GM12878 (cell line): ENCODE measurements at regions not wholly inside any gene's neighbourhood (a gene's known extent, or its start where the extent isn't known, plus 50 kb on each side); places are given as distances from the start of the nearest gene placed in this dataset.

Experiments
- ATAC-seq: fragments of 200-7000 bp; cut with Tn5 transposase; 3 replicates; pipeline ENCODE4 v1.9.1; 2020; ENCODE audit warnings: mild to moderate bottlenecking, moderate library complexity
- BruUV-seq: library from RNA; stranded (reverse); fragments of 400-500 nt; replicated peaks from 2 replicates; lab custom pipeline; 2021; lab: Mats Ljungman, UMichigan
- CTCF ChIA-PET: fragments of 300-600 bp; sonication (Branson Sonifier 250); formaldehyde crosslinking; extraction: SDS; loops from one replicate; lab custom pipeline; 2021; ENCODE audit warnings: inconsistent platforms; lab: Yijun Ruan, JAX
- POLR2A ChIA-PET: fragments of 350-600 bp; formaldehyde crosslinking; extraction: SDS; loops from one replicate; lab custom pipeline; 2021; ENCODE audit warnings: inconsistent platforms; lab: Charles Lee
- RAD21 ChIA-PET: fragments of 300-600 bp; sonication (Branson Sonifier 250); formaldehyde crosslinking; loops from one replicate; lab custom pipeline; 2023; ENCODE audit warnings: antibody characterized with exemption; ENCODE audit not compliant: unreplicated experiment; lab: Charles Lee
- SMC1A ChIA-PET: fragments of 300-600 bp; sonication (Branson Sonifier 250); formaldehyde crosslinking; loops from one replicate; lab custom pipeline; 2023; ENCODE audit not compliant: unreplicated experiment, uncharacterized antibody; lab: Charles Lee
- DNase-seq: peaks from one replicate; pipeline ENCODE4 v3.0.0-alpha.2; 2011; ENCODE audit warnings: low read depth, low spot score
- FAIRE-seq: peaks from 3 replicates; lab custom pipeline; 2011; peaks lifted over from hg19 to GRCh38; lab: Jason Lieb, UNC
- H2AFZ ChIP-seq: 2 replicates; pipeline ENCODE4 v1.6.0; 2011; ENCODE audit warnings: low read depth, low read length, control low read depth; ENCODE audit not compliant: control insufficient read depth
- H3K27ac ChIP-seq: 2 replicates; pipeline ENCODE4 v1.5.1; 2011; ENCODE audit warnings: control low read depth; ENCODE audit not compliant: control insufficient read depth, insufficient read depth
- H3K27me3 ChIP-seq, 2 experiments: replicated peaks in 1 of 2; 2 replicates each; pipeline versions ENCODE4 v1.6.0 to v1.6.1; 2011; ENCODE audit warnings: low read length in 1 of 2; ENCODE audit not compliant: control insufficient read depth in 2 of 2, insufficient read depth in 2 of 2
- H3K36me3 ChIP-seq, 2 experiments: 2 replicates each; pipeline ENCODE4 v1.5.1; 2011; ENCODE audit warnings: low read length in 1 of 2; ENCODE audit not compliant: control insufficient read depth in 2 of 2, insufficient read depth in 2 of 2
- H3K4me1 ChIP-seq: 2 replicates; pipeline ENCODE4 v1.6.1; 2011; ENCODE audit warnings: mild to moderate bottlenecking, low read length, moderate library complexity, mixed read lengths; ENCODE audit not compliant: control insufficient read depth, insufficient read depth
- H3K4me2 ChIP-seq: 2 replicates; pipeline ENCODE4 v1.6.0; 2011; ENCODE audit warnings: control low read depth; ENCODE audit not compliant: control insufficient read depth, insufficient read depth
- H3K4me3 ChIP-seq: fragments of 200-600 bp; sonication (generic); 2 replicates; pipeline ENCODE4 v1.5.1; 2016
- H3K79me2 ChIP-seq: 2 replicates; pipeline ENCODE4 v1.6.0; 2011; ENCODE audit warnings: low read length; ENCODE audit not compliant: control insufficient read depth, insufficient read depth
- H3K9ac ChIP-seq: 2 replicates; pipeline ENCODE4 v1.8.0; 2011; ENCODE audit warnings: low read length, control low read depth, mixed read lengths; ENCODE audit not compliant: control insufficient read depth, insufficient read depth
- H3K9me3 ChIP-seq: replicated peaks from 3 replicates; pipeline ENCODE4 v1.5.1; 2011; ENCODE audit warnings: mild to moderate bottlenecking, low read length; ENCODE audit not compliant: control insufficient read depth, insufficient read depth
- H4K20me1 ChIP-seq: 2 replicates; pipeline ENCODE4 v1.6.0; 2011; ENCODE audit not compliant: control insufficient read depth, insufficient read depth
- ASH2L ChIP-seq: fragments of 300-600, 200-600 bp; sonication (generic); IDR thresholded peaks from 2 replicates; pipeline ENCODE4 v1.6.1; 2017; ENCODE audit warnings: low read depth, mild to moderate bottlenecking, borderline replicate concordance
- RAD51 ChIP-seq: fragments of 450-650 bp; IDR thresholded peaks from 2 replicates; pipeline ENCODE4 v1.6.1; 2016; ENCODE audit warnings: moderate library complexity, mild to moderate bottlenecking, inconsistent platforms
- SIN3A ChIP-seq: IDR thresholded peaks from 2 replicates; pipeline ENCODE4 v1.6.1; 2012; ENCODE audit warnings: low read depth, low read length, improper control_type of control experiment
- STAT1 ChIP-seq: fragments of 450-650 bp; conservative IDR thresholded peaks from 2 replicates; pipeline ENCODE4 v1.6.1; 2014; ENCODE audit warnings: antibody characterized with exemption, mild to moderate bottlenecking
- WGBS: methylation state at CpG from one replicate; pipeline ENCODE4 v1.1.6; 2016; ENCODE audit warnings: low lambda C conversion rate; ENCODE audit not compliant: insufficient replicate concordance, insufficient coverage; ENCODE audit errors: missing lambda C conversion rate; 5-methylcytosine and 5-hydroxymethylcytosine counted together
- in situ Hi-C: fragments of 300-500 bp; cut with MboI; formaldehyde crosslinking; loops from 9 replicates; pipeline ENCODE4 v1.14.3; 2018; ENCODE audit warnings: mixed read lengths
- intact Hi-C: fragments of 100-400 bp; cut with micrococcal nuclease; formaldehyde crosslinking; loops from one replicate; pipeline ENCODE4 v1.14.2; 2022; ENCODE audit not compliant: unreplicated experiment
- TF ChIP-seq, protein P1 (sequence below): fragments of 450-650 bp; formaldehyde crosslinking; IDR thresholded peaks from 2 replicates; pipeline ENCODE4 v1.4.0; 2020; ENCODE audit warnings: mild to moderate bottlenecking, moderate library complexity
- TF ChIP-seq, protein P2 (sequence below): fragments of 450-650 bp; IDR thresholded peaks from 2 replicates; pipeline ENCODE4 v1.6.1; 2016; ENCODE audit warnings: mild to moderate bottlenecking
- TF ChIP-seq, protein P3 (sequence below): fragments of 450-650 bp; conservative IDR thresholded peaks from 2 replicates; pipeline ENCODE4 v1.6.1; 2017; ENCODE audit warnings: mild to moderate bottlenecking, moderate library complexity
- TF ChIP-seq, protein P4 (sequence below): IDR thresholded peaks from 2 replicates; pipeline ENCODE4 v1.6.1; 2011; ENCODE audit warnings: mild to moderate bottlenecking, low read depth, low read length, moderate library complexity; ENCODE audit not compliant: insufficient replicate concordance
- TF ChIP-seq, protein P5 (sequence below): IDR thresholded peaks from 2 replicates; pipeline ENCODE4 v1.6.1; 2012; ENCODE audit warnings: mild to moderate bottlenecking, low read depth, low read length

DNA sequence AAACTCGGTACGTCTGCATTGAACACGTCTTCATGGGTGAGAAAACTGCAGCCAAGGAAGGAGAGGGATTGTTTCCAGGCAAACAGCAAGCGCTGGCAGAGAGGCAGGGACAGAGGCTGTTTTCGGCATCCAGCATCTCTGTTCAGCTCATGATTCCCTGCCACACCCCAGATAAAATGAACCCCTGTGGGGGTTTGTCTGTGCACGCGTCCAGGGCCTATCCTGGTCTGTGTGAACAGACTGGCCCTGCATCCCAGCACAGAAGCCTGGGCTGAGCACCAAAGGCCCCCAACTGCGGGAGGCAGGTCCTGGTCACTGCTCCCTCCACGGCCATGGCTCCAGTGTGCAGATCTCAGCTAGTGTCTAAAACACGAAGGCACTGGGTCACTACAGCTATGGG lies 83.3 kb upstream of the FAM20C start (continued):
- TF ChIP-seq, protein P1, sequence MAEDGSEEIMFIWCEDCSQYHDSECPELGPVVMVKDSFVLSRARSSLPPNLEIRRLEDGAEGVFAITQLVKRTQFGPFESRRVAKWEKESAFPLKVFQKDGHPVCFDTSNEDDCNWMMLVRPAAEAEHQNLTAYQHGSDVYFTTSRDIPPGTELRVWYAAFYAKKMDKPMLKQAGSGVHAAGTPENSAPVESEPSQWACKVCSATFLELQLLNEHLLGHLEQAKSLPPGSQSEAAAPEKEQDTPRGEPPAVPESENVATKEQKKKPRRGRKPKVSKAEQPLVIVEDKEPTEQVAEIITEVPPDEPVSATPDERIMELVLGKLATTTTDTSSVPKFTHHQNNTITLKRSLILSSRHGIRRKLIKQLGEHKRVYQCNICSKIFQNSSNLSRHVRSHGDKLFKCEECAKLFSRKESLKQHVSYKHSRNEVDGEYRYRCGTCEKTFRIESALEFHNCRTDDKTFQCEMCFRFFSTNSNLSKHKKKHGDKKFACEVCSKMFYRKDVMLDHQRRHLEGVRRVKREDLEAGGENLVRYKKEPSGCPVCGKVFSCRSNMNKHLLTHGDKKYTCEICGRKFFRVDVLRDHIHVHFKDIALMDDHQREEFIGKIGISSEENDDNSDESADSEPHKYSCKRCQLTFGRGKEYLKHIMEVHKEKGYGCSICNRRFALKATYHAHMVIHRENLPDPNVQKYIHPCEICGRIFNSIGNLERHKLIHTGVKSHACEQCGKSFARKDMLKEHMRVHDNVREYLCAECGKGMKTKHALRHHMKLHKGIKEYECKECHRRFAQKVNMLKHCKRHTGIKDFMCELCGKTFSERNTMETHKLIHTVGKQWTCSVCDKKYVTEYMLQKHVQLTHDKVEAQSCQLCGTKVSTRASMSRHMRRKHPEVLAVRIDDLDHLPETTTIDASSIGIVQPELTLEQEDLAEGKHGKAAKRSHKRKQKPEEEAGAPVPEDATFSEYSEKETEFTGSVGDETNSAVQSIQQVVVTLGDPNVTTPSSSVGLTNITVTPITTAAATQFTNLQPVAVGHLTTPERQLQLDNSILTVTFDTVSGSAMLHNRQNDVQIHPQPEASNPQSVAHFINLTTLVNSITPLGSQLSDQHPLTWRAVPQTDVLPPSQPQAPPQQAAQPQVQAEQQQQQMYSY (CRISPR knock-in tag) = no peak

DNA sequence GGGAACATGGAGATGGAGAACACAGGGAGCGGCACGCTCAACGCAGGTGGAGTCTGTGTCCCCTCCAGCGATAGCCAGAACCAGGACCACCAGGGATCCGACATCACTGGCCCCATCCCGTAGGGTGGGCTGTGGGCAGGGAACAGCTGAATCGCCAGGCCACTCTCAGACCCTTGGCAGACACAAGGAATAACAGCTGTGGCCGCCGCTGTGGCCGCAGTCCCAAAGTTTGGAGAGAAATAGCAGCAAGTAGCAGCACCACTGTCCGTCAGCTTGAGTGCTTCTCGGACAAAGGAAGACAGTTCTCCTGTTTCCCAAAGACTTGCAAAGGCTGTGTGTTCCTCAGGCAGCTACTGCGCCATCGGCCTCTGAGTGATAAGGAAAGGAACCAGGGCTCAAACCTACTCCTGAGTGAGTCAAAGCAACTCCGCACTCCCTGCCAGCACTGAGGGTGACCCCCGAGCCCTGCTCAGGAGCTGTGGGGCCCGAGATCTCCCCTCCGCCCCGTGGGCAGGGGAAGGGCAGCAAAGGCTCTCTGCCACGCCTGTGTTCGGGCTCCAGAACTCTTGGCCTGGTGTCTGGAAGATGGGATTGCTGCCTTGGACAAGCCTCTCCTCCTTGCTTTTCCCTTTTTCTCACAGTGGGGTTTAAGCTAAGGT lies 82.3 kb upstream of the FAM20C start:
- POLR2A ChIA-PET = no interaction called here
- Histone ChIP-seq H3K4me2 (no peak overlapping the region), H3K27me3 (no peaks in the 10 kb centered on the region; a peak in 1 of 4 replicates), H3K9me3 (no peaks in the 10 kb centered on the region; the same call in 2 of the 3 replicates), H3K79me2 (no peaks in the 10 kb centered on the region), H3K9ac (no peak overlapping the region), H3K4me1 (no peaks in the 10 kb centered on the region), H3K36me3 (no peaks in the 10 kb centered on the region), H3K27ac (no peak overlapping the region), H2AFZ (no peak overlapping the region), H4K20me1 (no peaks in the 10 kb centered on the region), H3K4me3 (no peak overlapping the region)
- CTCF ChIA-PET = no interaction called here
- RAD21 ChIA-PET = no interaction called here
- FAIRE-seq (no peak), ATAC-seq (no peak), DNase-seq (no peak)
- in situ Hi-C loops (no loop called here), intact Hi-C loops (no loop called here)
- no TSS peak for BruUV-seq
- 38% methylated on average over 21 of the region's 21 CpGs for WGBS
- SMC1A ChIA-PET = no interaction called here
- TF ChIP-seq SIN3A = no peak
- TF ChIP-seq, protein P2, sequence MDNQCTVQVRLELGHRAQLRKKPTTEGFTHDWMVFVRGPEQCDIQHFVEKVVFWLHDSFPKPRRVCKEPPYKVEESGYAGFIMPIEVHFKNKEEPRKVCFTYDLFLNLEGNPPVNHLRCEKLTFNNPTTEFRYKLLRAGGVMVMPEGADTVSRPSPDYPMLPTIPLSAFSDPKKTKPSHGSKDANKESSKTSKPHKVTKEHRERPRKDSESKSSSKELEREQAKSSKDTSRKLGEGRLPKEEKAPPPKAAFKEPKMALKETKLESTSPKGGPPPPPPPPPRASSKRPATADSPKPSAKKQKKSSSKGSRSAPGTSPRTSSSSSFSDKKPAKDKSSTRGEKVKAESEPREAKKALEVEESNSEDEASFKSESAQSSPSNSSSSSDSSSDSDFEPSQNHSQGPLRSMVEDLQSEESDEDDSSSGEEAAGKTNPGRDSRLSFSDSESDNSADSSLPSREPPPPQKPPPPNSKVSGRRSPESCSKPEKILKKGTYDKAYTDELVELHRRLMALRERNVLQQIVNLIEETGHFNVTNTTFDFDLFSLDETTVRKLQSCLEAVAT = no peak
- TF ChIP-seq, protein P3, sequence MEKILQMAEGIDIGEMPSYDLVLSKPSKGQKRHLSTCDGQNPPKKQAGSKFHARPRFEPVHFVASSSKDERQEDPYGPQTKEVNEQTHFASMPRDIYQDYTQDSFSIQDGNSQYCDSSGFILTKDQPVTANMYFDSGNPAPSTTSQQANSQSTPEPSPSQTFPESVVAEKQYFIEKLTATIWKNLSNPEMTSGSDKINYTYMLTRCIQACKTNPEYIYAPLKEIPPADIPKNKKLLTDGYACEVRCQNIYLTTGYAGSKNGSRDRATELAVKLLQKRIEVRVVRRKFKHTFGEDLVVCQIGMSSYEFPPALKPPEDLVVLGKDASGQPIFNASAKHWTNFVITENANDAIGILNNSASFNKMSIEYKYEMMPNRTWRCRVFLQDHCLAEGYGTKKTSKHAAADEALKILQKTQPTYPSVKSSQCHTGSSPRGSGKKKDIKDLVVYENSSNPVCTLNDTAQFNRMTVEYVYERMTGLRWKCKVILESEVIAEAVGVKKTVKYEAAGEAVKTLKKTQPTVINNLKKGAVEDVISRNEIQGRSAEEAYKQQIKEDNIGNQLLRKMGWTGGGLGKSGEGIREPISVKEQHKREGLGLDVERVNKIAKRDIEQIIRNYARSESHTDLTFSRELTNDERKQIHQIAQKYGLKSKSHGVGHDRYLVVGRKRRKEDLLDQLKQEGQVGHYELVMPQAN = no peak
- no peak for TF ChIP-seq RAD51
- TF ChIP-seq, protein P4, sequence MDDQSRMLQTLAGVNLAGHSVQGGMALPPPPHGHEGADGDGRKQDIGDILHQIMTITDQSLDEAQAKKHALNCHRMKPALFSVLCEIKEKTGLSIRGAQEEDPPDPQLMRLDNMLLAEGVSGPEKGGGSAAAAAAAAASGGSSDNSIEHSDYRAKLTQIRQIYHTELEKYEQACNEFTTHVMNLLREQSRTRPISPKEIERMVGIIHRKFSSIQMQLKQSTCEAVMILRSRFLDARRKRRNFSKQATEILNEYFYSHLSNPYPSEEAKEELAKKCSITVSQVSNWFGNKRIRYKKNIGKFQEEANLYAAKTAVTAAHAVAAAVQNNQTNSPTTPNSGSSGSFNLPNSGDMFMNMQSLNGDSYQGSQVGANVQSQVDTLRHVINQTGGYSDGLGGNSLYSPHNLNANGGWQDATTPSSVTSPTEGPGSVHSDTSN = no peak
- TF ChIP-seq, protein P5, sequence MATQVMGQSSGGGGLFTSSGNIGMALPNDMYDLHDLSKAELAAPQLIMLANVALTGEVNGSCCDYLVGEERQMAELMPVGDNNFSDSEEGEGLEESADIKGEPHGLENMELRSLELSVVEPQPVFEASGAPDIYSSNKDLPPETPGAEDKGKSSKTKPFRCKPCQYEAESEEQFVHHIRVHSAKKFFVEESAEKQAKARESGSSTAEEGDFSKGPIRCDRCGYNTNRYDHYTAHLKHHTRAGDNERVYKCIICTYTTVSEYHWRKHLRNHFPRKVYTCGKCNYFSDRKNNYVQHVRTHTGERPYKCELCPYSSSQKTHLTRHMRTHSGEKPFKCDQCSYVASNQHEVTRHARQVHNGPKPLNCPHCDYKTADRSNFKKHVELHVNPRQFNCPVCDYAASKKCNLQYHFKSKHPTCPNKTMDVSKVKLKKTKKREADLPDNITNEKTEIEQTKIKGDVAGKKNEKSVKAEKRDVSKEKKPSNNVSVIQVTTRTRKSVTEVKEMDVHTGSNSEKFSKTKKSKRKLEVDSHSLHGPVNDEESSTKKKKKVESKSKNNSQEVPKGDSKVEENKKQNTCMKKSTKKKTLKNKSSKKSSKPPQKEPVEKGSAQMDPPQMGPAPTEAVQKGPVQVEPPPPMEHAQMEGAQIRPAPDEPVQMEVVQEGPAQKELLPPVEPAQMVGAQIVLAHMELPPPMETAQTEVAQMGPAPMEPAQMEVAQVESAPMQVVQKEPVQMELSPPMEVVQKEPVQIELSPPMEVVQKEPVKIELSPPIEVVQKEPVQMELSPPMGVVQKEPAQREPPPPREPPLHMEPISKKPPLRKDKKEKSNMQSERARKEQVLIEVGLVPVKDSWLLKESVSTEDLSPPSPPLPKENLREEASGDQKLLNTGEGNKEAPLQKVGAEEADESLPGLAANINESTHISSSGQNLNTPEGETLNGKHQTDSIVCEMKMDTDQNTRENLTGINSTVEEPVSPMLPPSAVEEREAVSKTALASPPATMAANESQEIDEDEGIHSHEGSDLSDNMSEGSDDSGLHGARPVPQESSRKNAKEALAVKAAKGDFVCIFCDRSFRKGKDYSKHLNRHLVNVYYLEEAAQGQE = no peak
- TF ChIP-seq ASH2L = no peak
- no peak for TF ChIP-seq STAT1
